WTC11 (cell line): ENCODE measurements at regions not wholly inside any gene's neighbourhood (a gene's known extent, or its start where the extent isn't known, plus 50 kb on each side); places are given as distances from the start of the nearest gene placed in this dataset.

ENCODE experiments used
- ATAC-seq: fragments of 200-7000 bp; cut with Tn5 transposase; 2 replicates; pipeline ENCODE4 v1.10.0; 2021; ENCODE audit warnings: mild to moderate bottlenecking, moderate library complexity
- CTCF ChIA-PET: fragments of 300-600 bp; sonication (Branson Sonifier 250); formaldehyde crosslinking; loops from one replicate; lab custom pipeline; 2021; ENCODE audit warnings: antibody characterized with exemption; lab: Charles Lee
- POLR2A ChIA-PET: fragments of 350-600 bp; sonication (Branson Sonifier 250); formaldehyde crosslinking; loops from one replicate; lab custom pipeline; 2021; ENCODE audit warnings: antibody characterized with exemption; lab: Charles Lee
- DNase-seq: peaks from one replicate; pipeline ENCODE4 v3.0.0; 2021; ENCODE audit warnings: low spot score
- H3K27ac Mint-ChIP-seq: 2 replicates; pipeline ENCODE4 v1.8.0; 2021; ENCODE audit warnings: mixed read lengths
- H3K27me3 Mint-ChIP-seq: 2 replicates; pipeline ENCODE4 v1.8.0; 2021; ENCODE audit warnings: low read depth, mild to moderate bottlenecking, moderate library complexity, mixed read lengths
- H3K36me3 Mint-ChIP-seq: 2 replicates; pipeline ENCODE4 v1.8.0; 2021; ENCODE audit warnings: mixed read lengths
- H3K4me1 Mint-ChIP-seq: 2 replicates; pipeline ENCODE4 v1.8.0; 2022; ENCODE audit warnings: mixed read lengths
- H3K4me3 Mint-ChIP-seq: 2 replicates; pipeline ENCODE4 v1.8.0; 2021; ENCODE audit warnings: mild to moderate bottlenecking, moderate library complexity, mixed read lengths
- H3K9me3 Mint-ChIP-seq: 2 replicates; pipeline ENCODE4 v1.8.0; 2021; ENCODE audit warnings: mixed read lengths
- CREB1 ChIP-seq: sonication (generic); formaldehyde crosslinking; IDR thresholded peaks from 2 replicates; pipeline ENCODE4 v1.8.0; 2023; ENCODE audit warnings: mild to moderate bottlenecking, missing genetic modification reagents
- CREM ChIP-seq: sonication (generic); formaldehyde crosslinking; IDR thresholded peaks from 2 replicates; pipeline ENCODE4 v1.8.1; 2022; ENCODE audit warnings: mild to moderate bottlenecking, missing genetic modification reagents, moderate library complexity
- IRF2 ChIP-seq: sonication (generic); formaldehyde crosslinking; IDR thresholded peaks from 2 replicates; pipeline ENCODE4 v1.8.0; 2022; ENCODE audit warnings: low read depth, missing genetic modification reagents, borderline replicate concordance
- NFATC4 ChIP-seq: fragments of 250-450 bp; sonication (Bioruptor Pico); IDR thresholded peaks from 2 replicates; pipeline ENCODE4 v1.9.0; 2021; ENCODE audit warnings: mild to moderate bottlenecking
- NFE2L1 ChIP-seq: sonication (generic); formaldehyde crosslinking; IDR thresholded peaks from 2 replicates; pipeline ENCODE4 v1.8.1; 2023; ENCODE audit warnings: missing genetic modification reagents
- SMAD3 ChIP-seq: sonication (generic); formaldehyde crosslinking; IDR thresholded peaks from 2 replicates; pipeline ENCODE4 v1.8.0; 2022; ENCODE audit warnings: missing genetic modification reagents, mild to moderate bottlenecking, borderline replicate concordance
- TEAD4 ChIP-seq: sonication (generic); formaldehyde crosslinking; IDR thresholded peaks from 2 replicates; pipeline ENCODE4 v1.8.0; 2022; ENCODE audit warnings: mild to moderate bottlenecking, missing genetic modification reagents
- ZNF263 ChIP-seq: sonication (generic); formaldehyde crosslinking; IDR thresholded peaks from 2 replicates; pipeline ENCODE4 v1.8.1; 2022; ENCODE audit warnings: low read depth, mild to moderate bottlenecking, moderate library complexity, missing genetic modification reagents
- TF ChIP-seq, protein P1 (sequence below): sonication (generic); formaldehyde crosslinking; IDR thresholded peaks from 2 replicates; pipeline ENCODE4 v1.8.1; 2022; ENCODE audit warnings: missing genetic modification reagents, borderline replicate concordance
- TF ChIP-seq, protein P2 (sequence below): sonication (generic); formaldehyde crosslinking; IDR thresholded peaks from 2 replicates; pipeline ENCODE4 v1.8.0; 2022; ENCODE audit warnings: missing genetic modification reagents
- TF ChIP-seq, protein P3 (sequence below): fragments of 200-600 bp; IDR thresholded peaks from 2 replicates; pipeline ENCODE4 v1.8.0; 2022; ENCODE audit warnings: antibody characterized with exemption
- TF ChIP-seq, protein P4 (sequence below): sonication (generic); formaldehyde crosslinking; IDR thresholded peaks from 2 replicates; pipeline ENCODE4 v1.8.1; 2023; ENCODE audit warnings: mild to moderate bottlenecking, missing genetic modification reagents
- TF ChIP-seq, protein P5 (sequence below): sonication (generic); formaldehyde crosslinking; IDR thresholded peaks from 2 replicates; pipeline ENCODE4 v1.8.1; 2022; ENCODE audit warnings: low read depth, mild to moderate bottlenecking, moderate library complexity, missing genetic modification reagents, borderline replicate concordance
- TF ChIP-seq, protein P6 (sequence below): sonication (generic); formaldehyde crosslinking; IDR thresholded peaks from 2 replicates; pipeline ENCODE4 v1.8.0; 2023; ENCODE audit warnings: missing genetic modification reagents, mild to moderate bottlenecking, borderline replicate concordance
- TF ChIP-seq, protein P7 (sequence below): fragments of 250-450 bp; sonication (Bioruptor Pico); conservative IDR thresholded peaks from 2 replicates; pipeline ENCODE4 v1.9.0; 2021; ENCODE audit warnings: mild to moderate bottlenecking

DNA sequence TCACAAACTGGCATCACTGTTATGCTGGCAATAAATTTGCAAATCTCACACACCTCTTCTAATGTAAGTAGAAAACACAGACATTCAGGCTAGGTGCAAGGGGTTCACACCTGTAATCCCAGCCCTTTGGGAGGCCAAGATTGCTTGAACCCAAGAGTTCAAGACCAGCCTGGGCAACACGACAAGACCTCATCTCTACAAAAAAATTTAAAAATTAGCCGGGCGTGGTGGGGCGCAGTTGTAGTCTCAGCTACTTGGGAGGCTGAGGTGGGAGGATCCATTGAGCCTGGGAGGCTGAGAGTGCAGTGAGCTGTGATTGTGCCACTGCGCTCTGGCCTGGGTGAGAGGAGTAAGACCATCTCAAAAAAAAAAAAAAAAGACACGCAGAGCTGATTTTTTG lies 83.1 kb upstream of the ENPP6 start:
- Mint-ChIP-seq H3K27me3 (no peaks in the 10 kb centered on the region), H3K4me1 (peaks cover 7% of the 10 kb centered on the region), H3K36me3 (peaks cover 12% of the 10 kb centered on the region), H3K9me3 (peaks cover 40% of the 10 kb centered on the region), H3K27ac (no peak overlapping the region), H3K4me3 (no peak overlapping the region)
- ATAC-seq (no peak), DNase-seq (no peak)
- CTCF ChIA-PET, result no interaction called here
- POLR2A ChIA-PET, result interaction anchor here (0.7 kb wide), 1 partner anchor 43 kb away, joined by 7 read pairs; no protein-coding TSS in a partner anchor
- TF ChIP-seq NFE2L1 (CRISPR knock-in tag), result no peak
- no peak for TF ChIP-seq CREM (CRISPR knock-in tag)
- TF ChIP-seq, protein P1, sequence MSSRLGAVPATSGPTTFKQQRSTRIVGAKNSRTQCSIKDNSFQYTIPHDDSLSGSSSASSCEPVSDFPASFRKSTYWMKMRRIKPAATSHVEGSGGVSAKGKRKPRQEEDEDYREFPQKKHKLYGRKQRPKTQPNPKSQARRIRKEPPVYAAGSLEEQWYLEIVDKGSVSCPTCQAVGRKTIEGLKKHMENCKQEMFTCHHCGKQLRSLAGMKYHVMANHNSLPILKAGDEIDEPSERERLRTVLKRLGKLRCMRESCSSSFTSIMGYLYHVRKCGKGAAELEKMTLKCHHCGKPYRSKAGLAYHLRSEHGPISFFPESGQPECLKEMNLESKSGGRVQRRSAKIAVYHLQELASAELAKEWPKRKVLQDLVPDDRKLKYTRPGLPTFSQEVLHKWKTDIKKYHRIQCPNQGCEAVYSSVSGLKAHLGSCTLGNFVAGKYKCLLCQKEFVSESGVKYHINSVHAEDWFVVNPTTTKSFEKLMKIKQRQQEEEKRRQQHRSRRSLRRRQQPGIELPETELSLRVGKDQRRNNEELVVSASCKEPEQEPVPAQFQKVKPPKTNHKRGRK (CRISPR knock-in tag), result no peak
- TF ChIP-seq, protein P2, sequence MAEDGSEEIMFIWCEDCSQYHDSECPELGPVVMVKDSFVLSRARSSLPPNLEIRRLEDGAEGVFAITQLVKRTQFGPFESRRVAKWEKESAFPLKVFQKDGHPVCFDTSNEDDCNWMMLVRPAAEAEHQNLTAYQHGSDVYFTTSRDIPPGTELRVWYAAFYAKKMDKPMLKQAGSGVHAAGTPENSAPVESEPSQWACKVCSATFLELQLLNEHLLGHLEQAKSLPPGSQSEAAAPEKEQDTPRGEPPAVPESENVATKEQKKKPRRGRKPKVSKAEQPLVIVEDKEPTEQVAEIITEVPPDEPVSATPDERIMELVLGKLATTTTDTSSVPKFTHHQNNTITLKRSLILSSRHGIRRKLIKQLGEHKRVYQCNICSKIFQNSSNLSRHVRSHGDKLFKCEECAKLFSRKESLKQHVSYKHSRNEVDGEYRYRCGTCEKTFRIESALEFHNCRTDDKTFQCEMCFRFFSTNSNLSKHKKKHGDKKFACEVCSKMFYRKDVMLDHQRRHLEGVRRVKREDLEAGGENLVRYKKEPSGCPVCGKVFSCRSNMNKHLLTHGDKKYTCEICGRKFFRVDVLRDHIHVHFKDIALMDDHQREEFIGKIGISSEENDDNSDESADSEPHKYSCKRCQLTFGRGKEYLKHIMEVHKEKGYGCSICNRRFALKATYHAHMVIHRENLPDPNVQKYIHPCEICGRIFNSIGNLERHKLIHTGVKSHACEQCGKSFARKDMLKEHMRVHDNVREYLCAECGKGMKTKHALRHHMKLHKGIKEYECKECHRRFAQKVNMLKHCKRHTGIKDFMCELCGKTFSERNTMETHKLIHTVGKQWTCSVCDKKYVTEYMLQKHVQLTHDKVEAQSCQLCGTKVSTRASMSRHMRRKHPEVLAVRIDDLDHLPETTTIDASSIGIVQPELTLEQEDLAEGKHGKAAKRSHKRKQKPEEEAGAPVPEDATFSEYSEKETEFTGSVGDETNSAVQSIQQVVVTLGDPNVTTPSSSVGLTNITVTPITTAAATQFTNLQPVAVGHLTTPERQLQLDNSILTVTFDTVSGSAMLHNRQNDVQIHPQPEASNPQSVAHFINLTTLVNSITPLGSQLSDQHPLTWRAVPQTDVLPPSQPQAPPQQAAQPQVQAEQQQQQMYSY (CRISPR knock-in tag), result no peak
- TF ChIP-seq, protein P3, sequence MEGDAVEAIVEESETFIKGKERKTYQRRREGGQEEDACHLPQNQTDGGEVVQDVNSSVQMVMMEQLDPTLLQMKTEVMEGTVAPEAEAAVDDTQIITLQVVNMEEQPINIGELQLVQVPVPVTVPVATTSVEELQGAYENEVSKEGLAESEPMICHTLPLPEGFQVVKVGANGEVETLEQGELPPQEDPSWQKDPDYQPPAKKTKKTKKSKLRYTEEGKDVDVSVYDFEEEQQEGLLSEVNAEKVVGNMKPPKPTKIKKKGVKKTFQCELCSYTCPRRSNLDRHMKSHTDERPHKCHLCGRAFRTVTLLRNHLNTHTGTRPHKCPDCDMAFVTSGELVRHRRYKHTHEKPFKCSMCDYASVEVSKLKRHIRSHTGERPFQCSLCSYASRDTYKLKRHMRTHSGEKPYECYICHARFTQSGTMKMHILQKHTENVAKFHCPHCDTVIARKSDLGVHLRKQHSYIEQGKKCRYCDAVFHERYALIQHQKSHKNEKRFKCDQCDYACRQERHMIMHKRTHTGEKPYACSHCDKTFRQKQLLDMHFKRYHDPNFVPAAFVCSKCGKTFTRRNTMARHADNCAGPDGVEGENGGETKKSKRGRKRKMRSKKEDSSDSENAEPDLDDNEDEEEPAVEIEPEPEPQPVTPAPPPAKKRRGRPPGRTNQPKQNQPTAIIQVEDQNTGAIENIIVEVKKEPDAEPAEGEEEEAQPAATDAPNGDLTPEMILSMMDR, result no peak
- no peak for TF ChIP-seq TEAD4 (CRISPR knock-in tag)
- TF ChIP-seq NFATC4 (CRISPR knock-in tag), result no peak

DNA sequence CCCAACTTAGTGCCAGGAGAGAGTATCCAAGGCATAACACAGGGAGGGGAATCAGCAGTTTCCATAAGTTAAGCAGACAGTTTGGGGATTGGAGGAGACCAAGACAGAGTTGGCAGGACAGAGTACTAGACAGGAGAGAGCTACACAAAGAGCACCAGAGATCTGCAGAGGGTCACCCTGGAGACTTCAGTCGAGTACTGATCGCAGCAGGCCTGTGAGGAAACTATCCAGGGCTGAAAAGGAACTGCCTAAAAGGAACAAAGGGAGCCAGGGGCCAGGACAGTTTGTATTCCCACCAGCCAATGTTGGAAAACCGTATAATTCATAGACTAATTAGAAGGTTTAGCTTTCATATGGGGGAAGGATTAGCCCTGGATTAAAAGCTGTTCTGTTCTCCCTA lies 80.6 kb upstream of the ENPP6 start:
- H3K4me1 Mint-ChIP-seq, result peaks cover 7% of the 10 kb centered on the region
- H3K9me3 Mint-ChIP-seq, result peaks cover 29% of the 10 kb centered on the region
- peaks cover 5% of the 10 kb centered on the region for H3K36me3 Mint-ChIP-seq
- TF ChIP-seq SMAD3 (CRISPR knock-in tag), result no peak
- DNase-seq (no peak), ATAC-seq (no peak)
- H3K27me3 Mint-ChIP-seq, result no peaks in the 10 kb centered on the region
- ChIA-PET POLR2A (no interaction called here), CTCF (no interaction called here)
- H3K4me3 Mint-ChIP-seq, result no peak overlapping the region
- 0 out of 2 replicates have a peak overlapping the region, but pooled peaks have one; percentile 46 for H3K27ac Mint-ChIP-seq

DNA sequence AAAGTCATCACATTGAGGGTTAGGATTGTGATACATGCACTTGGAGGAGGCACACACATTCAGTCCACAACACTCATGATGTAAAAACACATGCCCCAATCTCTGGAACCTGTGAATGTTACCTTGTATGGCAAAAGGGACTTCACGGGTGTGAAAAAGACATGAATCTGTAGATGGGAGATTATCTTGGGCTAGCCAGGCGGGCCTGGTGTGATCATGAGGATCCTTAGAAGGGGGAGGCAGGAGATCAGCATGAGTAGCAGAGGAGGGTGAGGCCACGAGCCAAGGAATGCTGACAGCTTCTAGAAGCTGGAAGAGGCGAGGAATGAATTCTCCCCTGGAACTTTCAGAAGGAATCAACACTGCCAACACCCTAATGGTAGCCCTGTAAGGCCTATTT lies 77.5 kb upstream of the ENPP6 start:
- ChIA-PET POLR2A (no interaction called here), CTCF (no interaction called here)
- peaks cover 19% of the 10 kb centered on the region for H3K9me3 Mint-ChIP-seq
- no peak overlapping the region for H3K27ac Mint-ChIP-seq
- no peaks in the 10 kb centered on the region for H3K27me3 Mint-ChIP-seq
- ATAC-seq (no peak), DNase-seq (no peak)
- peaks cover 3% of the 10 kb centered on the region for H3K36me3 Mint-ChIP-seq
- peaks cover 7% of the 10 kb centered on the region for H3K4me1 Mint-ChIP-seq
- no peak overlapping the region for H3K4me3 Mint-ChIP-seq
- TF ChIP-seq IRF2 (CRISPR knock-in tag) (no peak), ZNF263 (CRISPR knock-in tag) (no peak), CREB1 (no peak)
- TF ChIP-seq, protein P4, sequence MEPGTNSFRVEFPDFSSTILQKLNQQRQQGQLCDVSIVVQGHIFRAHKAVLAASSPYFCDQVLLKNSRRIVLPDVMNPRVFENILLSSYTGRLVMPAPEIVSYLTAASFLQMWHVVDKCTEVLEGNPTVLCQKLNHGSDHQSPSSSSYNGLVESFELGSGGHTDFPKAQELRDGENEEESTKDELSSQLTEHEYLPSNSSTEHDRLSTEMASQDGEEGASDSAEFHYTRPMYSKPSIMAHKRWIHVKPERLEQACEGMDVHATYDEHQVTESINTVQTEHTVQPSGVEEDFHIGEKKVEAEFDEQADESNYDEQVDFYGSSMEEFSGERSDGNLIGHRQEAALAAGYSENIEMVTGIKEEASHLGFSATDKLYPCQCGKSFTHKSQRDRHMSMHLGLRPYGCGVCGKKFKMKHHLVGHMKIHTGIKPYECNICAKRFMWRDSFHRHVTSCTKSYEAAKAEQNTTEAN (CRISPR knock-in tag), result no peak
- TF ChIP-seq, protein P5, sequence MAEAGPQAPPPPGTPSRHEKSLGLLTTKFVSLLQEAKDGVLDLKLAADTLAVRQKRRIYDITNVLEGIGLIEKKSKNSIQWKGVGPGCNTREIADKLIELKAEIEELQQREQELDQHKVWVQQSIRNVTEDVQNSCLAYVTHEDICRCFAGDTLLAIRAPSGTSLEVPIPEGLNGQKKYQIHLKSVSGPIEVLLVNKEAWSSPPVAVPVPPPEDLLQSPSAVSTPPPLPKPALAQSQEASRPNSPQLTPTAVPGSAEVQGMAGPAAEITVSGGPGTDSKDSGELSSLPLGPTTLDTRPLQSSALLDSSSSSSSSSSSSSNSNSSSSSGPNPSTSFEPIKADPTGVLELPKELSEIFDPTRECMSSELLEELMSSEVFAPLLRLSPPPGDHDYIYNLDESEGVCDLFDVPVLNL, result no peak
- TF ChIP-seq, protein P6, sequence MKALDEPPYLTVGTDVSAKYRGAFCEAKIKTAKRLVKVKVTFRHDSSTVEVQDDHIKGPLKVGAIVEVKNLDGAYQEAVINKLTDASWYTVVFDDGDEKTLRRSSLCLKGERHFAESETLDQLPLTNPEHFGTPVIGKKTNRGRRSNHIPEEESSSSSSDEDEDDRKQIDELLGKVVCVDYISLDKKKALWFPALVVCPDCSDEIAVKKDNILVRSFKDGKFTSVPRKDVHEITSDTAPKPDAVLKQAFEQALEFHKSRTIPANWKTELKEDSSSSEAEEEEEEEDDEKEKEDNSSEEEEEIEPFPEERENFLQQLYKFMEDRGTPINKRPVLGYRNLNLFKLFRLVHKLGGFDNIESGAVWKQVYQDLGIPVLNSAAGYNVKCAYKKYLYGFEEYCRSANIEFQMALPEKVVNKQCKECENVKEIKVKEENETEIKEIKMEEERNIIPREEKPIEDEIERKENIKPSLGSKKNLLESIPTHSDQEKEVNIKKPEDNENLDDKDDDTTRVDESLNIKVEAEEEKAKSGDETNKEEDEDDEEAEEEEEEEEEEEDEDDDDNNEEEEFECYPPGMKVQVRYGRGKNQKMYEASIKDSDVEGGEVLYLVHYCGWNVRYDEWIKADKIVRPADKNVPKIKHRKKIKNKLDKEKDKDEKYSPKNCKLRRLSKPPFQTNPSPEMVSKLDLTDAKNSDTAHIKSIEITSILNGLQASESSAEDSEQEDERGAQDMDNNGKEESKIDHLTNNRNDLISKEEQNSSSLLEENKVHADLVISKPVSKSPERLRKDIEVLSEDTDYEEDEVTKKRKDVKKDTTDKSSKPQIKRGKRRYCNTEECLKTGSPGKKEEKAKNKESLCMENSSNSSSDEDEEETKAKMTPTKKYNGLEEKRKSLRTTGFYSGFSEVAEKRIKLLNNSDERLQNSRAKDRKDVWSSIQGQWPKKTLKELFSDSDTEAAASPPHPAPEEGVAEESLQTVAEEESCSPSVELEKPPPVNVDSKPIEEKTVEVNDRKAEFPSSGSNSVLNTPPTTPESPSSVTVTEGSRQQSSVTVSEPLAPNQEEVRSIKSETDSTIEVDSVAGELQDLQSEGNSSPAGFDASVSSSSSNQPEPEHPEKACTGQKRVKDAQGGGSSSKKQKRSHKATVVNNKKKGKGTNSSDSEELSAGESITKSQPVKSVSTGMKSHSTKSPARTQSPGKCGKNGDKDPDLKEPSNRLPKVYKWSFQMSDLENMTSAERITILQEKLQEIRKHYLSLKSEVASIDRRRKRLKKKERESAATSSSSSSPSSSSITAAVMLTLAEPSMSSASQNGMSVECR (CRISPR knock-in tag), result no peak
- TF ChIP-seq, protein P7, sequence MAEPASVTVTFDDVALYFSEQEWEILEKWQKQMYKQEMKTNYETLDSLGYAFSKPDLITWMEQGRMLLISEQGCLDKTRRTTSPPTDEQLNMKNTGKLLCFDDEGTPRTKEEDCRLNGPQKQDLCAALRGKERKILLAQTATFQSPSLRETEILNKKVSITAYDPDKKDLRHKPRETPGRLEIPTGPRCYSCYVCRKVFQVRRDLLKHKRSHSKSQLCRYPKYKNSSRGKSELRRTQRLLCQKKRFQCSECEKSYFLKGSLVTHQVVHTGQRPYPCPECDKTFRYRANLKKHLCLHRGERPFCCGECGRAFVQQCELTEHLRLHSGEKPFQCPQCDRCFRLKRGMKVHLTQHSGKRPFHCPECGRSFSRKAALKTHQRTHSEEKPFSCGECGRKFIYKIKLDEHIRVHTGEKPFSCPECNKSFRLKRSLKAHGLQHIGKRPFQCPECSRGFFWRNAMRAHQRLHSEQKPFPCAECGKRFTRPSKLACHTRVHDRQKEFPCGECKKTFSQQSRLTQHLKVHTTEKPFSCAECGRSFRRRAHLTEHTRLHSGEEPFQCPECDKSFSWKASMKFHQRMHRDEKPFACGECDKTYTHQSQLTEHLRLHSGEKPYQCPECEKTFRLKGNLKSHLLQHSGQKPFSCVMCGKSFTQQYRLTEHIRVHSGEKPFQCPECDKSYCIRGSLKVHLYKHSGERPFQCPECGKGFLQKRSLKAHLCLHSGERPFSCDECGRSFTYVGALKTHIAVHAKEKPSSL (CRISPR knock-in tag), result no peak
